PC-3 (cell line): ENCODE measurements at regions not wholly inside any gene's neighbourhood (a gene's known extent, or its start where the extent isn't known, plus 50 kb on each side); places are given as distances from the start of the nearest gene placed in this dataset.

Source experiments
- ATAC-seq: fragments of 200-7000 bp; cut with Tn5 transposase; 2 replicates; pipeline ENCODE4 v1.9.1; 2020; ENCODE audit warnings: mild to moderate bottlenecking, moderate library complexity
- BruUV-seq: library from RNA; stranded (reverse); fragments of 400-500 nt; replicated peaks from 2 replicates; lab custom pipeline; 2021; lab: Mats Ljungman, UMichigan
- CTCF ChIA-PET: fragments of 300-600 bp; sonication (Branson Sonifier 250); formaldehyde crosslinking; loops from one replicate; lab custom pipeline; 2022; ENCODE audit warnings: antibody characterized with exemption; lab: Charles Lee
- POLR2A ChIA-PET: fragments of 300-600 bp; sonication (Branson Sonifier 250); formaldehyde crosslinking; loops from one replicate; lab custom pipeline; 2022; ENCODE audit warnings: antibody characterized with exemption; ENCODE audit not compliant: unreplicated experiment; lab: Charles Lee
- DNase-seq: peaks from one replicate; pipeline ENCODE4 v3.0.0-alpha.2; 2015
- H2AFZ ChIP-seq: fragments of 300-600 bp; sonication (generic); 2 replicates; pipeline ENCODE4 v1.6.0; 2016; ENCODE audit warnings: antibody characterized with exemption, low read length
- H3F3A ChIP-seq: fragments of 300-600 bp; sonication (generic); one replicate; pipeline ENCODE4 v1.6.0; 2017; ENCODE audit warnings: antibody characterized with exemption, low read length, control low read depth, mild to moderate bottlenecking; ENCODE audit not compliant: unreplicated experiment
- H3K27ac ChIP-seq: fragments of 300-600 bp; sonication (generic); 2 replicates; pipeline ENCODE4 v1.5.1; 2016; ENCODE audit warnings: mild to moderate bottlenecking, low read length
- H3K27me3 ChIP-seq: fragments of 300-600 bp; sonication (generic); 2 replicates; pipeline ENCODE4 v1.6.1; 2016; ENCODE audit warnings: low read length, mixed read lengths
- H3K36me3 ChIP-seq: fragments of 300-600 bp; sonication (generic); 2 replicates; pipeline ENCODE4 v1.6.1; 2016; ENCODE audit warnings: low read depth, mixed run types, low read length, mixed read lengths
- H3K4me1 ChIP-seq: fragments of 300-600 bp; sonication (generic); 2 replicates; pipeline ENCODE4 v1.5.1; 2016; ENCODE audit warnings: low read length; ENCODE audit not compliant: insufficient read depth
- H3K4me2 ChIP-seq: fragments of 300-600 bp; sonication (generic); 2 replicates; pipeline ENCODE4 v1.6.0; 2016; ENCODE audit warnings: low read length
- H3K4me3 ChIP-seq: fragments of 300-600 bp; sonication (generic); 2 replicates; pipeline ENCODE4 v1.5.1; 2016; ENCODE audit warnings: mild to moderate bottlenecking, low read length, mixed read lengths
- H3K79me2 ChIP-seq: fragments of 300-600 bp; sonication (generic); 2 replicates; pipeline ENCODE4 v1.6.1; 2017; ENCODE audit warnings: low read length, mixed read lengths
- H3K9ac ChIP-seq: fragments of 300-600 bp; sonication (generic); 2 replicates; pipeline ENCODE4 v1.6.0; 2016; ENCODE audit warnings: mild to moderate bottlenecking, low read length
- H3K9me2 ChIP-seq: fragments of 300-600 bp; sonication (generic); replicated peaks from 2 replicates; pipeline ENCODE4 v1.6.1; 2016; ENCODE audit warnings: mixed run types, low read length, mixed read lengths
- H3K9me3 ChIP-seq: fragments of 300-600 bp; sonication (generic); 2 replicates; pipeline ENCODE4 v1.6.1; 2016; ENCODE audit warnings: low read length, mixed read lengths
- H4K20me1 ChIP-seq: fragments of 300-600 bp; sonication (generic); 2 replicates; pipeline ENCODE4 v1.6.1; 2016; ENCODE audit warnings: low read length, mixed read lengths
- CTCF ChIP-seq: fragments of 300-600 bp; sonication (generic); conservative IDR thresholded peaks from 2 replicates; pipeline ENCODE4 v1.5.1; 2017; ENCODE audit warnings: antibody characterized with exemption, low read depth, mild to moderate bottlenecking, low read length
- EZH2 ChIP-seq: fragments of 300-600 bp; sonication (generic); IDR thresholded peaks from one replicate; pipeline ENCODE4 v1.6.1; 2017; ENCODE audit warnings: antibody characterized with exemption, mild to moderate bottlenecking, low read length; ENCODE audit not compliant: unreplicated experiment
- EZH2phosphoT487 ChIP-seq: fragments of 300-600 bp; sonication (generic); IDR thresholded peaks from 2 replicates; pipeline ENCODE4 v1.6.1; 2018; ENCODE audit warnings: mild to moderate bottlenecking, antibody characterized with exemption, low read length, borderline replicate concordance
- intact Hi-C: fragments of 100-400 bp; cut with micrococcal nuclease; formaldehyde crosslinking; loops from 2 replicates; pipeline ENCODE4 v1.9.0; 2023

- intact Hi-C loops = loop anchor here (5.0 to 10.0 kb wide), 2 partner anchors 117 to 796 kb away; no protein-coding TSS in a partner anchor
- no peaks in the 10 kb centered on the region for H3K36me3 ChIP-seq
- no peaks in the 10 kb centered on the region for H3K79me2 ChIP-seq
- TF ChIP-seq CTCF (peak; percentile 22; the same call in 1 of the 2 replicates), EZH2 (no peak)
- H3K27ac ChIP-seq = no peak overlapping the region
- H3K9me2 ChIP-seq = 0 out of 2 replicates have a peak, but pooled peaks cover 4% of the 10 kb centered on the region
- H3K9ac ChIP-seq = no peak overlapping the region
- peak; percentile 80 for ATAC-seq
- CTCF ChIA-PET = interaction anchor here (1.2 to 1.3 kb wide), 2 partner anchors 26 to 118 kb away, joined by 5 to 7 read pairs; no protein-coding TSS in a partner anchor
- H3K27me3 ChIP-seq = no peaks in the 10 kb centered on the region
- no peaks in the 10 kb centered on the region for H3F3A ChIP-seq
- no peak overlapping the region for H3K4me2 ChIP-seq
- no peaks in the 10 kb centered on the region for H4K20me1 ChIP-seq
- BruUV-seq = no TSS peak
- no peaks in the 10 kb centered on the region for H3K9me3 ChIP-seq
- H3K4me3 ChIP-seq = no peak overlapping the region
- peak; percentile 70 for DNase-seq
- no peak overlapping the region for H2AFZ ChIP-seq
- POLR2A ChIA-PET = no interaction called here
- H3K4me1 ChIP-seq = peaks cover 7% of the 10 kb centered on the region; the same call in 1 of the 2 replicates
Observed at GRCh38 chr5:87899208-87899661, 369.4 kb downstream of the TMEM161B start.

- no peak overlapping the region for H2AFZ ChIP-seq
- no peak overlapping the region for H3K4me2 ChIP-seq
- H3K9me2 ChIP-seq = 0 out of 2 replicates have a peak, but pooled peaks cover 4% of the 10 kb centered on the region
- H3K4me1 ChIP-seq = peaks cover 7% of the 10 kb centered on the region; the same call in 1 of the 2 replicates
- no peak overlapping the region for H3K27ac ChIP-seq
- TF ChIP-seq CTCF (no peak), EZH2 (no peak), EZH2phosphoT487 (no peak)
- no peaks in the 10 kb centered on the region for H3K9me3 ChIP-seq
- no peaks in the 10 kb centered on the region for H3F3A ChIP-seq
- H3K9ac ChIP-seq = no peak overlapping the region
- no peaks in the 10 kb centered on the region for H3K79me2 ChIP-seq
- no peaks in the 10 kb centered on the region for H4K20me1 ChIP-seq
- H3K36me3 ChIP-seq = no peaks in the 10 kb centered on the region
- no peaks in the 10 kb centered on the region for H3K27me3 ChIP-seq
- ChIA-PET POLR2A (interaction anchor here (0.6 kb wide), 1 partner anchor 89 kb away, joined by 3 read pairs; no protein-coding TSS in a partner anchor), CTCF (interaction anchor here (1.3 kb wide), 1 partner anchor 26 kb away, joined by 7 read pairs; no protein-coding TSS in a partner anchor)
- DNase-seq = no peak
- no peak overlapping the region for H3K4me3 ChIP-seq
- ATAC-seq = no peak
- BruUV-seq = no TSS peak
- intact Hi-C loops = loop anchor here (5.0 to 10.0 kb wide), 2 partner anchors 116 to 796 kb away; no protein-coding TSS in a partner anchor
Observed at GRCh38 chr5:87898574-87898973, 370.1 kb downstream of the TMEM161B start.

GRCh38 chr5:87888139-87888538, 380.5 kb downstream of the TMEM161B start:
- CTCF ChIA-PET = no interaction called here
- POLR2A ChIA-PET = no interaction called here
- intact Hi-C loops = no loop called here

More at GRCh38 chr5:87888139-87888538, 380.5 kb downstream of the TMEM161B start:
- H3K4me2 ChIP-seq = no peak overlapping the region
- H3K36me3 ChIP-seq = no peaks in the 10 kb centered on the region
- no peak overlapping the region for H2AFZ ChIP-seq
- no peak overlapping the region for H3K27ac ChIP-seq
- TF ChIP-seq EZH2phosphoT487 (no peak), EZH2 (no peak), CTCF (no peak)
- H3K27me3 ChIP-seq = no peaks in the 10 kb centered on the region
- DNase-seq (no peak), ATAC-seq (no peak)
- no peaks in the 10 kb centered on the region for H3K4me1 ChIP-seq
- H3F3A ChIP-seq = no peaks in the 10 kb centered on the region
- H3K9ac ChIP-seq = no peak overlapping the region
- no peaks in the 10 kb centered on the region for H4K20me1 ChIP-seq
- no peaks in the 10 kb centered on the region for H3K79me2 ChIP-seq
- no peak overlapping the region for H3K4me3 ChIP-seq
- BruUV-seq = no TSS peak
- H3K9me3 ChIP-seq = no peaks in the 10 kb centered on the region
- H3K9me2 ChIP-seq = no peaks in the 10 kb centered on the region
